ENCODE measurements at regions not wholly inside any gene's neighbourhood (a gene's known extent, or its start where the extent isn't known, plus 50 kb on each side); places are given as distances from the start of the nearest gene placed in this dataset.

GRCh38 chr2:19434413-19434812 lies 76.0 kb upstream of the OSR1 start:
- Histone ChIP-seq H3K27me3 (ENCODE audit: control insufficient read depth, insufficient read depth, low read length) (no peaks in the 10 kb centered on the region), H3K36me3 (ENCODE audit: control insufficient read depth, insufficient read depth, low read length) (no peaks in the 10 kb centered on the region), H3K27ac (ENCODE audit: low read length) (no peak overlapping the region), H3K4me1 (ENCODE audit: control insufficient read depth, insufficient read depth, low read length) (no peaks in the 10 kb centered on the region), H3K9me3 (ENCODE audit: control insufficient read depth, insufficient read depth, low read depth, low read length) (no peaks in the 10 kb centered on the region), H3K4me3 (ENCODE audit: low read depth in 2 of 2, low read length in 2 of 2) (no peak overlapping the region)
- no peak for ATAC-seq
- in situ Hi-C loops (cut with HindIII; ENCODE audit: low pct_unique_long_range_greater_than_20kb, low sequenced_read_pairs) (no loop called here), intact Hi-C loops (cut with micrococcal nuclease; ENCODE audit: unreplicated experiment) (no loop called here)
- ChIA-PET CTCF (no interaction called here), POLR2A (no interaction called here)
- no peak for DNase-seq (ENCODE audit: low read depth, low spot score)
- TF ChIP-seq TCF7L2 (IDR thresholded peaks at IDR 0.05; ENCODE audit: low read depth, low read length), result no peak
- BruUV-seq (replicated peaks), result no TSS peak

GRCh38 chr2:19426941-19427340 lies 68.5 kb upstream of the OSR1 start:
- Histone ChIP-seq H3K4me1 (ENCODE audit: control insufficient read depth, insufficient read depth, low read length) (no peaks in the 10 kb centered on the region), H3K9me3 (ENCODE audit: control insufficient read depth, insufficient read depth, low read depth, low read length) (no peaks in the 10 kb centered on the region), H3K36me3 (ENCODE audit: control insufficient read depth, insufficient read depth, low read length) (no peaks in the 10 kb centered on the region), H3K4me3 (ENCODE audit: low read depth in 2 of 2, low read length in 2 of 2) (no peak overlapping the region), H3K27ac (ENCODE audit: low read length) (no peak overlapping the region), H3K27me3 (ENCODE audit: control insufficient read depth, insufficient read depth, low read length) (no peaks in the 10 kb centered on the region)
- in situ Hi-C loops (cut with HindIII; ENCODE audit: low pct_unique_long_range_greater_than_20kb, low sequenced_read_pairs), result no loop called here
- ChIA-PET POLR2A (no interaction called here), CTCF (no interaction called here)
- TF ChIP-seq, protein P1, sequence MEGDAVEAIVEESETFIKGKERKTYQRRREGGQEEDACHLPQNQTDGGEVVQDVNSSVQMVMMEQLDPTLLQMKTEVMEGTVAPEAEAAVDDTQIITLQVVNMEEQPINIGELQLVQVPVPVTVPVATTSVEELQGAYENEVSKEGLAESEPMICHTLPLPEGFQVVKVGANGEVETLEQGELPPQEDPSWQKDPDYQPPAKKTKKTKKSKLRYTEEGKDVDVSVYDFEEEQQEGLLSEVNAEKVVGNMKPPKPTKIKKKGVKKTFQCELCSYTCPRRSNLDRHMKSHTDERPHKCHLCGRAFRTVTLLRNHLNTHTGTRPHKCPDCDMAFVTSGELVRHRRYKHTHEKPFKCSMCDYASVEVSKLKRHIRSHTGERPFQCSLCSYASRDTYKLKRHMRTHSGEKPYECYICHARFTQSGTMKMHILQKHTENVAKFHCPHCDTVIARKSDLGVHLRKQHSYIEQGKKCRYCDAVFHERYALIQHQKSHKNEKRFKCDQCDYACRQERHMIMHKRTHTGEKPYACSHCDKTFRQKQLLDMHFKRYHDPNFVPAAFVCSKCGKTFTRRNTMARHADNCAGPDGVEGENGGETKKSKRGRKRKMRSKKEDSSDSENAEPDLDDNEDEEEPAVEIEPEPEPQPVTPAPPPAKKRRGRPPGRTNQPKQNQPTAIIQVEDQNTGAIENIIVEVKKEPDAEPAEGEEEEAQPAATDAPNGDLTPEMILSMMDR (IDR thresholded peaks at IDR 0.05), result no peak
- no peak for TF ChIP-seq REST (IDR thresholded peaks at IDR 0.05; ENCODE audit: insufficient read depth in 1 of 2, low read depth in 2 of 2, low read length in 1 of 2)
- no peak for TF ChIP-seq SIN3A (IDR thresholded peaks at IDR 0.05; ENCODE audit: borderline replicate concordance, insufficient read depth, low read depth, low read length)
- TF ChIP-seq TCF7L2 (IDR thresholded peaks at IDR 0.05; ENCODE audit: low read depth, low read length), result no peak
- TF ChIP-seq POLR2AphosphoS5 (IDR thresholded peaks at IDR 0.05; ENCODE audit: low read depth, low read length), result no peak
- ATAC-seq, result no peak
- BruUV-seq (replicated peaks), result no TSS peak
- intact Hi-C loops (cut with micrococcal nuclease; ENCODE audit: unreplicated experiment), result no loop called here
- DNase-seq (ENCODE audit: low read depth, low spot score), result no peak

GRCh38 chr2:19426144-19426543 lies 67.7 kb upstream of the OSR1 start:
- no TSS peak for BruUV-seq (replicated peaks)
- no peak overlapping the region for H3K27ac ChIP-seq (ENCODE audit: low read length)
- no peak overlapping the region for H3K4me3 ChIP-seq (ENCODE audit: low read depth in 2 of 2, low read length in 2 of 2)
- no peak for DNase-seq (ENCODE audit: low read depth, low spot score)
- POLR2A ChIA-PET, result no interaction called here
- no peak for TF ChIP-seq SIN3A (IDR thresholded peaks at IDR 0.05; ENCODE audit: borderline replicate concordance, insufficient read depth, low read depth, low read length)
- TF ChIP-seq TCF7L2 (IDR thresholded peaks at IDR 0.05; ENCODE audit: low read depth, low read length), result no peak
- TF ChIP-seq REST (IDR thresholded peaks at IDR 0.05; ENCODE audit: insufficient read depth in 1 of 2, low read depth in 2 of 2, low read length in 1 of 2), result no peak
- TF ChIP-seq, protein P1 (IDR thresholded peaks at IDR 0.05), result no peak
- no peak for TF ChIP-seq POLR2AphosphoS5 (IDR thresholded peaks at IDR 0.05; ENCODE audit: low read depth, low read length)
- in situ Hi-C loops (cut with HindIII; ENCODE audit: low pct_unique_long_range_greater_than_20kb, low sequenced_read_pairs), result no loop called here
- no peaks in the 10 kb centered on the region for H3K27me3 ChIP-seq (ENCODE audit: control insufficient read depth, insufficient read depth, low read length)
- H3K4me1 ChIP-seq (ENCODE audit: control insufficient read depth, insufficient read depth, low read length), result no peaks in the 10 kb centered on the region
- H3K36me3 ChIP-seq (ENCODE audit: control insufficient read depth, insufficient read depth, low read length), result no peaks in the 10 kb centered on the region
- CTCF ChIA-PET, result no interaction called here
- intact Hi-C loops (cut with micrococcal nuclease; ENCODE audit: unreplicated experiment), result no loop called here
- no peak for ATAC-seq
- no peaks in the 10 kb centered on the region for H3K9me3 ChIP-seq (ENCODE audit: control insufficient read depth, insufficient read depth, low read depth, low read length)
